Osteoblast (primary cell): ENCODE measurements at regions not wholly inside any gene's neighbourhood (a gene's known extent, or its start where the extent isn't known, plus 50 kb on each side); places are given as distances from the start of the nearest gene placed in this dataset.

Source experiments
- DNase-seq: peaks from one replicate; pipeline ENCODE4 v3.0.0; 2011; ENCODE audit warnings: low spot score, mixed read lengths; ENCODE audit not compliant: insufficient read length; ENCODE audit errors: missing footprints
- H2AFZ ChIP-seq: 2 replicates; pipeline ENCODE4 v1.6.0; 2011; ENCODE audit warnings: mild to moderate bottlenecking, low read length
- H3K27ac ChIP-seq: 2 replicates; pipeline ENCODE4 v1.5.1; 2011; ENCODE audit warnings: mild to moderate bottlenecking, low read depth, low read length, moderate library complexity
- H3K27me3 ChIP-seq: 2 replicates; pipeline ENCODE4 v1.6.0; 2012; ENCODE audit warnings: mild to moderate bottlenecking, control low read depth, inconsistent platforms, low read length, moderate library complexity; ENCODE audit not compliant: insufficient read depth
- H3K36me3 ChIP-seq: 2 replicates; pipeline ENCODE4 v1.5.1; 2011; ENCODE audit warnings: mild to moderate bottlenecking, low read length, control low read depth, moderate library complexity; ENCODE audit not compliant: insufficient read depth
- H3K4me1 ChIP-seq: 2 replicates; pipeline ENCODE4 v1.5.1; 2011; ENCODE audit warnings: mild to moderate bottlenecking, low read length, control low read depth, moderate library complexity; ENCODE audit not compliant: insufficient read depth
- H3K4me2 ChIP-seq: 2 replicates; pipeline ENCODE4 v1.6.0; 2011; ENCODE audit warnings: mild to moderate bottlenecking, low read length; ENCODE audit not compliant: insufficient read depth
- H3K4me3 ChIP-seq: fragments of 200-600 bp; sonication (generic); 3 replicates; pipeline ENCODE4 v1.5.1; 2012; ENCODE audit warnings: mild to moderate bottlenecking, low read length, inconsistent platforms; ENCODE audit not compliant: insufficient read depth
- H3K79me2 ChIP-seq: 2 replicates; pipeline ENCODE4 v1.6.0; 2012; ENCODE audit warnings: mild to moderate bottlenecking, low read length, control low read depth, inconsistent platforms; ENCODE audit not compliant: insufficient read depth
- H3K9me3 ChIP-seq: 2 replicates; pipeline ENCODE4 v1.5.1; 2011; ENCODE audit warnings: low read depth, low read length, control low read depth
- H4K20me1 ChIP-seq: 2 replicates; pipeline ENCODE4 v1.6.0; 2012; ENCODE audit warnings: mild to moderate bottlenecking, low read length, control low read depth; ENCODE audit not compliant: insufficient read depth
- TF ChIP-seq, protein P1 (sequence below): IDR thresholded peaks from 2 replicates; pipeline ENCODE4 v1.5.1; 2011; ENCODE audit warnings: mild to moderate bottlenecking, low read depth, low read length, moderate library complexity; ENCODE audit errors: extremely low read depth

DNA sequence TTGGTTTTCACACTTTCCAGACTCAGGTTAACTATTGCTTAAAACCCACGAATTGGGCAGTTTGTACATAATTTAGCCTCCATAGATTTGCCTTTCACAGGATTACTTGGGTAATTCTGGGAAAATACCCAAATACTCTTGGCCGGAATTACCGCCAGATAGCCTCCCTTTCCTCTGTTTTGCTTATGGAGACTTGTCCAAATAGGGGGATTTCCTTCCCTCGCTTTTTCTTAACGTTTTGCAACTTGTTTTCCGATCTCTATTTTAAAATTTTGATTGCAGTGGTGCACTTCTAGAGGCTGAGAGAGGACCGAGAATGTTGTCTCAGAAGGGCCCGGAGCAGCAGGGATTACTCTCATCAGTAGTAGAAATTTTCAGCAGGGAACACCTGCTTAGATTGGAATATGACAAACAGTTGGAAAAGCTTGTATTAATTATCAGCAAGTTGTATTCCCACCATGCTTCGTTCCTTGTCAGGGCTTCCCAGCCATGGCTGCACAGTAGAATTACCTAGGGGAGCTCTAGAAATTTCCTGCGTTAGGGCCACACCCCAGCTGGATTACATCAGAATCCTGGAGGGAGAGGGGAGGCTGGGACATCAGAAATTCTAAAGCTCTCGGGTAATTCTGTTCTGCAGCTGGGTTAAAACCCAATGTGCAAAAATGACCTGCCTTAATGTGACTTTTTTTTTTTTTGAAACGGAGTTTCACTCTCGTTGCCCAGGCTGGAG is 329.1 kb downstream of the SH3GL2 start:
- no peak overlapping the region for H3K27ac ChIP-seq
- no peak overlapping the region for H2AFZ ChIP-seq
- H3K27me3 ChIP-seq = peaks cover 34% of the 10 kb centered on the region
- H4K20me1 ChIP-seq = no peaks in the 10 kb centered on the region
- no peak overlapping the region for H3K4me3 ChIP-seq
- no peaks in the 10 kb centered on the region for H3K9me3 ChIP-seq
- no peaks in the 10 kb centered on the region for H3K79me2 ChIP-seq
- no peak overlapping the region for H3K4me2 ChIP-seq
- DNase-seq = peak; percentile 18
- no peaks in the 10 kb centered on the region for H3K4me1 ChIP-seq
- H3K36me3 ChIP-seq = no peaks in the 10 kb centered on the region
- TF ChIP-seq, protein P1, sequence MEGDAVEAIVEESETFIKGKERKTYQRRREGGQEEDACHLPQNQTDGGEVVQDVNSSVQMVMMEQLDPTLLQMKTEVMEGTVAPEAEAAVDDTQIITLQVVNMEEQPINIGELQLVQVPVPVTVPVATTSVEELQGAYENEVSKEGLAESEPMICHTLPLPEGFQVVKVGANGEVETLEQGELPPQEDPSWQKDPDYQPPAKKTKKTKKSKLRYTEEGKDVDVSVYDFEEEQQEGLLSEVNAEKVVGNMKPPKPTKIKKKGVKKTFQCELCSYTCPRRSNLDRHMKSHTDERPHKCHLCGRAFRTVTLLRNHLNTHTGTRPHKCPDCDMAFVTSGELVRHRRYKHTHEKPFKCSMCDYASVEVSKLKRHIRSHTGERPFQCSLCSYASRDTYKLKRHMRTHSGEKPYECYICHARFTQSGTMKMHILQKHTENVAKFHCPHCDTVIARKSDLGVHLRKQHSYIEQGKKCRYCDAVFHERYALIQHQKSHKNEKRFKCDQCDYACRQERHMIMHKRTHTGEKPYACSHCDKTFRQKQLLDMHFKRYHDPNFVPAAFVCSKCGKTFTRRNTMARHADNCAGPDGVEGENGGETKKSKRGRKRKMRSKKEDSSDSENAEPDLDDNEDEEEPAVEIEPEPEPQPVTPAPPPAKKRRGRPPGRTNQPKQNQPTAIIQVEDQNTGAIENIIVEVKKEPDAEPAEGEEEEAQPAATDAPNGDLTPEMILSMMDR = no peak

- Histone ChIP-seq H3K4me3 (no peak overlapping the region), H3K9me3 (no peaks in the 10 kb centered on the region), H3K79me2 (no peaks in the 10 kb centered on the region), H3K4me1 (no peaks in the 10 kb centered on the region), H3K27ac (no peak overlapping the region), H3K36me3 (no peaks in the 10 kb centered on the region), H2AFZ (no peak overlapping the region), H3K4me2 (no peak overlapping the region), H3K27me3 (no peaks in the 10 kb centered on the region), H4K20me1 (no peaks in the 10 kb centered on the region)
- TF ChIP-seq, protein P1 = no peak
- no peak for DNase-seq
Observed at GRCh38 chr9:17926246-17926645, 347.4 kb downstream of the SH3GL2 start.

GRCh38 chr9:17927616-17928015 is 348.8 kb downstream of the SH3GL2 start:
- no peaks in the 10 kb centered on the region for H4K20me1 ChIP-seq
- H3K9me3 ChIP-seq = no peaks in the 10 kb centered on the region
- H3K4me1 ChIP-seq = no peaks in the 10 kb centered on the region
- H3K27ac ChIP-seq = no peak overlapping the region
- H3K4me3 ChIP-seq = no peak overlapping the region
- H3K79me2 ChIP-seq = no peaks in the 10 kb centered on the region
- DNase-seq = no peak
- H2AFZ ChIP-seq = no peak overlapping the region
- H3K36me3 ChIP-seq = no peaks in the 10 kb centered on the region
- no peaks in the 10 kb centered on the region for H3K27me3 ChIP-seq
- H3K4me2 ChIP-seq = no peak overlapping the region
- TF ChIP-seq, protein P1 = no peak

GRCh38 chr9:17928228-17928627 is 349.4 kb downstream of the SH3GL2 start:
- Histone ChIP-seq H3K79me2 (no peaks in the 10 kb centered on the region), H3K4me1 (no peaks in the 10 kb centered on the region), H4K20me1 (no peaks in the 10 kb centered on the region), H3K36me3 (no peaks in the 10 kb centered on the region), H3K4me2 (no peak overlapping the region), H3K27me3 (no peaks in the 10 kb centered on the region), H3K4me3 (no peak overlapping the region), H3K27ac (no peak overlapping the region), H2AFZ (no peak overlapping the region), H3K9me3 (no peaks in the 10 kb centered on the region)
- TF ChIP-seq, protein P1 = no peak
- DNase-seq = no peak
